Esophagus squamous epithelium (tissue), 4 donors: ENCODE measurements at regions not wholly inside any gene's neighbourhood (a gene's known extent, or its start where the extent isn't known, plus 50 kb on each side); places are given as distances from the start of the nearest gene placed in this dataset.

Source experiments
- POLR2A ChIP-seq, 4 donors: fragments of 450-650 bp; IDR thresholded peaks; one replicate each; pipeline ENCODE4 v1.6.1; 2017; ENCODE audit warnings: antibody characterized with exemption in 4 of 4, mild to moderate bottlenecking in 4 of 4, moderate library complexity in 3 of 4
- TF ChIP-seq, protein P1 (sequence below), 6 experiments: fragments of 450-650 bp in 4 of 6; fragments of 200-600 bp in 2 of 6; sonication (generic) in 2 of 6; IDR thresholded peaks; one replicate each; pipeline ENCODE4 v1.5.1; 2016 to 2019; ENCODE audit warnings: antibody characterized with exemption in 6 of 6, mild to moderate bottlenecking in 4 of 6, moderate library complexity in 4 of 6

DNA sequence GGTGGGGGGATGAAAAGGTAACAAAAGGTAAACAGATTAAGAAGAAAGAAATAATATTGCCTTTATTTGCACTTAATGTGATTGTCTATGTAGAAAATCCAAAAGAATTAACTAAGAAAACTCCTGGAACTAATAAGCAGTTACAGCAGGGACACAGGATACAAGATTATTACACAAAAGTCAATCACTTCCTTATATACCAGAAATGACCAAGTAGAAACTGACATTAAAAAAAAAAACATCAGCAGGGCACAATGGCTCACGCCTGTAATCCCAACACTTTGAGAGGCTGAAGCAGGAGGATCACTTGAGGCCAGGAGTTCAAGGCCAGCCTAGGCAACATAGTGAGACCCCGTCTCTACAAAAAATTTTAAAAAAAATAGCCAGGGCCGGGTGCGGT is 123.2 kb upstream of the RIPOR2 start:
- TF ChIP-seq, protein P1, sequence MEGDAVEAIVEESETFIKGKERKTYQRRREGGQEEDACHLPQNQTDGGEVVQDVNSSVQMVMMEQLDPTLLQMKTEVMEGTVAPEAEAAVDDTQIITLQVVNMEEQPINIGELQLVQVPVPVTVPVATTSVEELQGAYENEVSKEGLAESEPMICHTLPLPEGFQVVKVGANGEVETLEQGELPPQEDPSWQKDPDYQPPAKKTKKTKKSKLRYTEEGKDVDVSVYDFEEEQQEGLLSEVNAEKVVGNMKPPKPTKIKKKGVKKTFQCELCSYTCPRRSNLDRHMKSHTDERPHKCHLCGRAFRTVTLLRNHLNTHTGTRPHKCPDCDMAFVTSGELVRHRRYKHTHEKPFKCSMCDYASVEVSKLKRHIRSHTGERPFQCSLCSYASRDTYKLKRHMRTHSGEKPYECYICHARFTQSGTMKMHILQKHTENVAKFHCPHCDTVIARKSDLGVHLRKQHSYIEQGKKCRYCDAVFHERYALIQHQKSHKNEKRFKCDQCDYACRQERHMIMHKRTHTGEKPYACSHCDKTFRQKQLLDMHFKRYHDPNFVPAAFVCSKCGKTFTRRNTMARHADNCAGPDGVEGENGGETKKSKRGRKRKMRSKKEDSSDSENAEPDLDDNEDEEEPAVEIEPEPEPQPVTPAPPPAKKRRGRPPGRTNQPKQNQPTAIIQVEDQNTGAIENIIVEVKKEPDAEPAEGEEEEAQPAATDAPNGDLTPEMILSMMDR (IDR thresholded peaks at IDR 0.05): no peak
- no peak for TF ChIP-seq POLR2A (IDR thresholded peaks at IDR 0.05)
